ENCODE measurements at regions not wholly inside any gene's neighbourhood (a gene's known extent, or its start where the extent isn't known, plus 50 kb on each side); places are given as distances from the start of the nearest gene placed in this dataset.

GRCh38 chr16:35562471-35562870 is 2103.1 kb downstream of the TP53TG3F start:
- 78% methylated on average over 1 of the region's 1 CpG for WGBS
- no peak overlapping the region for H3K9ac ChIP-seq (ENCODE audit: low read depth, low read length)
- H3K4me1 ChIP-seq (ENCODE audit: insufficient read depth, low read length) = no peaks in the 10 kb centered on the region
- H3K9me3 ChIP-seq (ENCODE audit: insufficient read depth, low read depth, low read length) = peaks cover 100% of the 10 kb centered on the region
- no peak overlapping the region for H3K27ac ChIP-seq (ENCODE audit: low read depth, low read length)
- H3K27me3 ChIP-seq (ENCODE audit: insufficient read depth, low read length) = no peaks in the 10 kb centered on the region
- no peaks in the 10 kb centered on the region for H3K36me3 ChIP-seq (ENCODE audit: insufficient read depth, low read length)
- H3K4me3 ChIP-seq (ENCODE audit: low read length) = no peak overlapping the region

DNA sequence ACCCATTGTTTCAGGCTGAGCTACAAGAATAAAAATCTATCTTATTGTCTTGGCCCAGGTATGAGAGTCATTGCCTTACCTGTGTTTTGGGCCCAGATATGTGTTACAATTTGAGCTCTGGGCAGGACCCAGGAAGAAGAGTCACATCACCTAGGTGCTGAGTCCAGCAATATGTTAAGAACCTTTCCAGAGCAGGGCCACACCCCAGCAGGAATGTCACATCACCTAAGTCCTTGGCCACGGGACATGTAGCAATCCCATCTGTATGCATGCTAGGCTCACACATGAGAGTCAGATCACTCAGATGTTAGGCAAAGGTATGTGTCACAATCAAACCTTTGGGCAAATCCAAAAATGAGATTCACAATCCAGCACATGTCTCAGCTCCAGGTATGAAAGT is 2103.5 kb downstream of the TP53TG3F start:
- Histone ChIP-seq H3K4me3 (ENCODE audit: low read length) (no peak overlapping the region), H3K4me1 (ENCODE audit: insufficient read depth, low read length) (no peaks in the 10 kb centered on the region), H3K9me3 (ENCODE audit: insufficient read depth, low read depth, low read length) (peaks cover 100% of the 10 kb centered on the region), H3K27ac (ENCODE audit: low read depth, low read length) (no peak overlapping the region), H3K36me3 (ENCODE audit: insufficient read depth, low read length) (no peaks in the 10 kb centered on the region), H3K9ac (ENCODE audit: low read depth, low read length) (no peak overlapping the region), H3K27me3 (ENCODE audit: insufficient read depth, low read length) (no peaks in the 10 kb centered on the region)
- 78% methylated on average over 1 of the region's 1 CpG for WGBS

DNA sequence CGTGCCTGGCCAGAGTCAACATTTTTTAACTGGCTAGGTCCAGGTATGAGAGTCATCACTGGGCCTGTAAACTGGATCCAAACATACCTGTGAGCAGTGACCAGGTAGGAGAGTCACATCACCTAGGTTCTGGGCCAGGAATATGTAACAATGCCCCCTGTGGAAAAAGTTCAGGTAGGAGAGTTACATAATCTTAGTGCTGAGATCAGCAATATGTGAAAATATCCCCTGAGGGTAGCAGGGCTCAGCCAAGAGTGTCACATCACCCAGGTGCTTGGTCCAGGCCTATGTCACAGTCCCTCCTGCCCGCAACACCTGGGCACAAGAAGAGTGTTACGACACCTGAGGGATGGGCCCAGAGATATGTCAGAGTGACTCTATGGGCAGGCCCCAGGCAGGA is 2104.7 kb downstream of the TP53TG3F start:
- Histone ChIP-seq H3K27ac (ENCODE audit: low read depth, low read length) (no peak overlapping the region), H3K9ac (ENCODE audit: low read depth, low read length) (no peak overlapping the region), H3K27me3 (ENCODE audit: insufficient read depth, low read length) (no peaks in the 10 kb centered on the region), H3K9me3 (ENCODE audit: insufficient read depth, low read depth, low read length) (peaks cover 100% of the 10 kb centered on the region), H3K4me3 (ENCODE audit: low read length) (no peak overlapping the region), H3K36me3 (ENCODE audit: insufficient read depth, low read length) (no peaks in the 10 kb centered on the region), H3K4me1 (ENCODE audit: insufficient read depth, low read length) (no peaks in the 10 kb centered on the region)
- 94% methylated on average over 3 of the region's 3 CpGs for WGBS

DNA sequence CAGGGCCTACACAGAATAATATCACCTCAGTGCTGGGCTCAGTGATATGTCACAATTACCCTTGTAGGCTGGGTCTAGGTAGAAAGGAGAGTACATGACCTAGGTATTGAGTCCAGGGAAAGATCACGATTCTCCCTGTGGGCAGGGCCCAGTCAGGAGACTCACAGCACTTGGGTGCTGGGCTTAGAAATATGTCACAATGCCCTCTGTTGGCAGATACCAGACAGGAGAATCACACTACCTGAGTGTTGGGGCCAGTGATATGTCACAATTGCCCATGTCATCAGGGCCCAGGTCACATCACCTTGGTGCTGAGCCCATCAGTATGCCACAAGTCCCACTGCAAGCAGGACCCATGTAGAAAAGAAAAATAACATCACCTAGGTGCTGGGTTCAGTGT is 2105.5 kb downstream of the TP53TG3F start:
- no peaks in the 10 kb centered on the region for H3K4me1 ChIP-seq (ENCODE audit: insufficient read depth, low read length)
- no peak overlapping the region for H3K27ac ChIP-seq (ENCODE audit: low read depth, low read length)
- H3K9me3 ChIP-seq (ENCODE audit: insufficient read depth, low read depth, low read length) = peaks cover 100% of the 10 kb centered on the region
- no peak overlapping the region for H3K9ac ChIP-seq (ENCODE audit: low read depth, low read length)
- WGBS = 89% methylated on average over 1 of the region's 1 CpG
- H3K36me3 ChIP-seq (ENCODE audit: insufficient read depth, low read length) = no peaks in the 10 kb centered on the region
- H3K27me3 ChIP-seq (ENCODE audit: insufficient read depth, low read length) = no peaks in the 10 kb centered on the region
- no peak overlapping the region for H3K4me3 ChIP-seq (ENCODE audit: low read length)

DNA sequence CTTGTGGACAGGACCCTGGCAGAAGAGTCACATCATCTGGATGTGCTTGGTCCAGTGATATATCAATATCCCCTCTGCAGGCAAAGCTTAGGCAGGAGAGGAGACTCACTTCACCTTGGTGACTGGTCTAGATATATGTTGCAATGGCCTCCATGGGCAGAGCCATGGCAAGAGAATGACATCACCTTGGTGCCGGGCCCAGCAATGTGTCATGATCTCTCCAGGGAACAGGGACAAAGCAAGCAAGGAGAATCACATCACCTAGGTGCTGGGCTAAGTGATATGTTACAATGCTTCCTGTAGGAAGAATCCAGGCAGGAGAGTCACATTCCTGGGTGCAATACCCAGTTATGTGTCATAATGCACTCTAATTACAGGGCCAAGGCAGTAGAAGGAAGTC is 2106.2 kb downstream of the TP53TG3F start:
- Histone ChIP-seq H3K36me3 (ENCODE audit: insufficient read depth, low read length) (no peaks in the 10 kb centered on the region), H3K4me1 (ENCODE audit: insufficient read depth, low read length) (no peaks in the 10 kb centered on the region), H3K9me3 (ENCODE audit: insufficient read depth, low read depth, low read length) (peaks cover 100% of the 10 kb centered on the region), H3K4me3 (ENCODE audit: low read length) (no peak overlapping the region), H3K27me3 (ENCODE audit: insufficient read depth, low read length) (no peaks in the 10 kb centered on the region), H3K9ac (ENCODE audit: low read depth, low read length) (no peak overlapping the region), H3K27ac (ENCODE audit: low read depth, low read length) (no peak overlapping the region)
- WGBS = 91% methylated on average over 1 of the region's 1 CpG

- Histone ChIP-seq H3K4me3 (ENCODE audit: low read length) (no peak overlapping the region), H3K4me1 (ENCODE audit: insufficient read depth, low read length) (no peaks in the 10 kb centered on the region), H3K27me3 (ENCODE audit: insufficient read depth, low read length) (no peaks in the 10 kb centered on the region), H3K27ac (ENCODE audit: low read depth, low read length) (no peak overlapping the region), H3K9ac (ENCODE audit: low read depth, low read length) (no peak overlapping the region), H3K36me3 (ENCODE audit: insufficient read depth, low read length) (no peaks in the 10 kb centered on the region), H3K9me3 (ENCODE audit: insufficient read depth, low read depth, low read length) (peaks cover 98% of the 10 kb centered on the region)
These were observed 2110.0 kb downstream of the TP53TG3F start for GRCh38 chr16:35569413-35569812.

DNA sequence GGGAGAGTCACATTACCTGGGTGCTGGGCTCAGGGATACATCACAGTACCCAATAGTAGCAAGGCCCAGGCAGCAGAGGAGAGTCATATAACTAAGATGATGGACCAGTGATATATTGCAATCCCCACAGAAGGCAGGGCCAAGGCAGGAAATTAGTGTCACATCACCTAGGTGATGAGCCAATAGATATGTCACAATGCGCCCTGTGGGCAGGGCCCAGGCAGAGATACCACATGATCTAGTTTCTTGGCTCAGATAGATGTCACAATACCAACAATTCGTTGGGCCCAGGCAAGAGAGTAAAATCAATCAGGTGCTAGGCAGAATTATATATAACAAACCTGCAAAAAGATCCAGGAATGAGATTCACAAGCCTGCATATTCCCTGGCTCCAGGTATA is 2111.5 kb downstream of the TP53TG3F start:
- peaks cover 98% of the 10 kb centered on the region for H3K9me3 ChIP-seq (ENCODE audit: insufficient read depth, low read depth, low read length)
- H3K27ac ChIP-seq (ENCODE audit: low read depth, low read length) = no peak overlapping the region
- WGBS = 44% methylated on average over 2 of the region's 2 CpGs

DNA sequence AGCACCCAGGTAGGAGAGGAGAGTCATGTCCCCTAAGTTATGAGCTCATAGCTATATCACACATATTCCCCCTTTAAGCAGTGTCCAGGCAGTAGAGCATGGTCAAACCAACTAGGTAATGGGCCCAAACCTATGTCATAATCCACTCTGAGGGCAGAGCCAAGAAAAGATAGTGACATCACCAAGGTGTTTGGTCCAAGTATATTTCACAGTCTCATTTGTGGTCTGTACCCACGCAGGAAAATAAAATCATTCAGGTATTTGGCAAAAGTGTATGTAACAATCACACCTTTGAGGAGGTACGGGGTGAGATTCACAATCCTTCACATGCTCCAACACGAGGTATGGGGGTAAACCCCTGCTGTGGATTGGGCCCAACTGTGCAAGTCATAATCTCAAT is 2112.8 kb downstream of the TP53TG3F start:
- Histone ChIP-seq H3K27me3 (ENCODE audit: insufficient read depth, low read length) (no peaks in the 10 kb centered on the region), H3K4me3 (ENCODE audit: low read length) (no peak overlapping the region), H3K4me1 (ENCODE audit: insufficient read depth, low read length) (no peaks in the 10 kb centered on the region), H3K27ac (ENCODE audit: low read depth, low read length) (no peak overlapping the region), H3K9me3 (ENCODE audit: insufficient read depth, low read depth, low read length) (peaks cover 97% of the 10 kb centered on the region), H3K36me3 (ENCODE audit: insufficient read depth, low read length) (no peaks in the 10 kb centered on the region), H3K9ac (ENCODE audit: low read depth, low read length) (no peak overlapping the region)
- 42% methylated on average over 3 of the region's 3 CpGs for WGBS

More for the DNA sequence above, 2111.5 kb downstream of the TP53TG3F start:
- Histone ChIP-seq H3K9ac (ENCODE audit: low read depth, low read length) (no peak overlapping the region), H3K4me3 (ENCODE audit: low read length) (no peak overlapping the region), H3K27me3 (ENCODE audit: insufficient read depth, low read length) (no peaks in the 10 kb centered on the region), H3K36me3 (ENCODE audit: insufficient read depth, low read length) (no peaks in the 10 kb centered on the region), H3K4me1 (ENCODE audit: insufficient read depth, low read length) (no peaks in the 10 kb centered on the region)

GRCh38 chr16:35573407-35573806 is 2114.0 kb downstream of the TP53TG3F start:
- Histone ChIP-seq H3K4me1 (ENCODE audit: insufficient read depth, low read length) (no peaks in the 10 kb centered on the region), H3K9ac (ENCODE audit: low read depth, low read length) (no peak overlapping the region), H3K27me3 (ENCODE audit: insufficient read depth, low read length) (no peaks in the 10 kb centered on the region), H3K36me3 (ENCODE audit: insufficient read depth, low read length) (no peaks in the 10 kb centered on the region), H3K9me3 (ENCODE audit: insufficient read depth, low read depth, low read length) (peaks cover 97% of the 10 kb centered on the region), H3K27ac (ENCODE audit: low read depth, low read length) (no peak overlapping the region), H3K4me3 (ENCODE audit: low read length) (no peak overlapping the region)
- 90% methylated on average over 12 of the region's 12 CpGs for WGBS

- Histone ChIP-seq H3K9me3 (ENCODE audit: insufficient read depth, low read depth, low read length) (peaks cover 97% of the 10 kb centered on the region), H3K27me3 (ENCODE audit: insufficient read depth, low read length) (no peaks in the 10 kb centered on the region), H3K27ac (ENCODE audit: low read depth, low read length) (no peak overlapping the region), H3K9ac (ENCODE audit: low read depth, low read length) (no peak overlapping the region), H3K4me3 (ENCODE audit: low read length) (no peak overlapping the region), H3K36me3 (ENCODE audit: insufficient read depth, low read length) (no peaks in the 10 kb centered on the region), H3K4me1 (ENCODE audit: insufficient read depth, low read length) (no peaks in the 10 kb centered on the region)
- 91% methylated on average over 29 of the region's 29 CpGs for WGBS
These were observed 2114.6 kb downstream of the TP53TG3F start for GRCh38 chr16:35574011-35574410.

DNA sequence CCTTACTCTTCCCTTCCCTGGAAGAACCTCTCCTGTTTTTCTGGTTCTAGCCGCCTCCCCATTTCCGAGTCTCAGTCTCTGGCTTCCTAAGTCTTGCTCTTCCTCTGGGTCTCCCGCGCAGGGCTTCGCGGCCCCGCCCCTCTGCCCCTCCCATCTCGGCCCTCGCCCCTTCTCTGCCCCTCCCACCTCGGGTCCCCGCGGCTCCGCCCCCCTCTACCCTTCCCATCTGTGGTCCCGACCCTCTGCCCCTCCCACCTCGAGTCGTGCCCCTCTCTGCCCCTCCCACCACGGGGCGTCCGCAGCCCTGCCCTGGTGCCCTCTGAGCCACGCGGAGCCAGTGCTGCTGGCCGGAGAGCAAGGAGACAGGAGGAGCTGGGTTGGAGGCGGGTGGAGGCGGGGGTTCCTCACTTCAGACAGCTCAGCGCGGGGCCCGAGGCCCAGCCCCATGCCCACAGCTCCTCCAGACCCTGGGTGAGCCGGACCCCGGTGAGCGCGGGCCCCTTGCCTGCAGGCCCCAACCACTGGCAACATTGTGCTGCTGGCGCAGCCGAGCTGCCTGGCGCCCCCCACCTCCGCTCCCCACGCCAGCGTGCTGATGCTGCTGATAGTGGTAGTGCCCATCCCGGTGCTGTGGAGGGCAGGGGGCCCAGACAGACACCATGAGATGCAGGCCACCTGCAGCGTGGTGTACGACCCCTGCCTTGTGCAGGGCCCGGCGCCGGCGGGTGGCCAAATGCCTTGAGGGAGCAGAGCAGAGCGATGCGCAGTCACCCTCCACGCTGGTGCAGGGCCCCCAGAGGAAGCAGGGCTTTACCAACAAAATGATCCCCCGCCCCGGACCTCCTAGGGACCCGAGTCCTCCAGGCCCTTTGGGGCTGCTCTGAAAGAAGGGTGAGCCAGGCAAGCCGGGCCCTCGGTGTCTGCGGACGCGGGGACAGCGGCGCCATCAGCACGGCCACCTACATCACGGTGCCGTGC is 2115.3 kb downstream of the TP53TG3F start:
- Histone ChIP-seq H3K9ac (ENCODE audit: low read depth, low read length) (no peak overlapping the region), H3K9me3 (ENCODE audit: insufficient read depth, low read depth, low read length) (peaks cover 97% of the 10 kb centered on the region), H3K4me3 (ENCODE audit: low read length) (no peak overlapping the region), H3K36me3 (ENCODE audit: insufficient read depth, low read length) (no peaks in the 10 kb centered on the region), H3K4me1 (ENCODE audit: insufficient read depth, low read length) (no peaks in the 10 kb centered on the region), H3K27me3 (ENCODE audit: insufficient read depth, low read length) (no peaks in the 10 kb centered on the region), H3K27ac (ENCODE audit: low read depth, low read length) (no peak overlapping the region)
- WGBS = 90% methylated on average over 60 of the region's 60 CpGs
